ENCODE measurements at regions not wholly inside any gene's neighbourhood (a gene's known extent, or its start where the extent isn't known, plus 50 kb on each side); places are given as distances from the start of the nearest gene placed in this dataset.
"Not testable (repeated sequence)": the region's sequence is repeated elsewhere in the genome, so short reads cannot be mapped to it uniquely, and the experiment has no call there.

DNA sequence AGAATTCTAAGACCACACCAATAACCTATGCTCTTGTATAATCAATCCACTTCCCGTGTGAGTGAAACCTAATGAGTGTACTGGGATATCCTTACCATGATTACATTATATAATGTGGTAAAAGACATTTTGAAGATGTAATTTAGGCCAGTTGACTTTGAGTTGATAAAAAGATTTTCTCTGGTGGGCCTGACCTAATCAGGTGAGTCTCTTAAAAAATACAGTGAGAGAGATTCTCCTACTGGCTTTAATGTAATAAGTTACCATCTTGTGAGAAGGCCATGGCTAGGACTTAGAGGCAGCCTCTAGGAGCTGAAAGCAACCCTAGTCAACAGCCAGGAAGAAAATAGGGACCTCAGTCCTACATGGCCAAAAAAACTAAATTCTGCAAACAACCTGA, 847.7 kb upstream of the HS3ST5 start:
- WGBS: 94% methylated on average over 1 of the region's 1 CpG
- no peaks in the 10 kb centered on the region for H3K4me1 ChIP-seq (ENCODE audit: control insufficient read depth in 2 of 2, insufficient read depth in 2 of 2, low read length in 2 of 2)
- H3K27me3 ChIP-seq (ENCODE audit: control insufficient read depth in 2 of 2, insufficient read depth in 1 of 2, low read length in 1 of 2): no peaks in the 10 kb centered on the region
- no peak for DNase-seq (ENCODE audit: low read depth in 6 of 9, low spot score in 9 of 9)
- no peaks in the 10 kb centered on the region for H3K36me3 ChIP-seq (ENCODE audit: control insufficient read depth in 2 of 2, insufficient read depth in 2 of 2, low read length in 1 of 2)
- no peak overlapping the region for H3K4me3 ChIP-seq (ENCODE audit: low read length in 2 of 2)
- H3K27ac ChIP-seq (ENCODE audit: low read depth in 1 of 2, low read length in 1 of 2): no peak overlapping the region
- H3K9me3 ChIP-seq (ENCODE audit: control insufficient read depth in 2 of 2, insufficient read depth in 1 of 2, low read length in 1 of 2): no peaks in the 10 kb centered on the region

DNA sequence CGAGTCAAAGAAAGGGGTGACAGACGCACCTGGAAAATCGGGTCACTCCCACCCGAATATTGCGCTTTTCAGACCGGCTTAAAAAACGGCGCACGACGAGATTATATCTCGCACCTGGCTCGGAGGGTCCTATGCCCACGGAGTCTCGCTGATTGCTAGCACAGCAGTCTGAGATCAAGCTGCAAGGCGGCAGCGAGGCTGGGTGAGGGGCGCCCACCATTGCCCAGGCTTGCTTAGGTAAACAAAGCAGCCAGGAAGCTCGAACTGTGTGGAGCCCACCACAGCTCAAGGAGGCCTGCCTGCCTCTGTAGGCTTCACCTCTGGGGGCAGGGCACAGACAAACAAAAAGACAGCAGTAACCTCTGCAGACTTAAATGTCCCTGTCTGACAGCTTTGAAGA, 832.6 kb upstream of the HS3ST5 start:
- not testable (repeated sequence) for H3K27ac ChIP-seq (ENCODE audit: low read depth in 1 of 2, low read length in 1 of 2); H3K4me3 ChIP-seq (ENCODE audit: low read length in 2 of 2); H3K4me1 ChIP-seq (ENCODE audit: control insufficient read depth in 2 of 2, insufficient read depth in 2 of 2, low read length in 2 of 2); H3K9me3 ChIP-seq (ENCODE audit: control insufficient read depth in 2 of 2, insufficient read depth in 1 of 2, low read length in 1 of 2); H3K36me3 ChIP-seq (ENCODE audit: control insufficient read depth in 2 of 2, insufficient read depth in 2 of 2, low read length in 1 of 2); H3K27me3 ChIP-seq (ENCODE audit: control insufficient read depth in 2 of 2, insufficient read depth in 1 of 2, low read length in 1 of 2); DNase-seq (ENCODE audit: low read depth in 6 of 9, low spot score in 9 of 9)
- WGBS: 92% methylated on average over 18 of the region's 18 CpGs

- DNase-seq (ENCODE audit: low read depth in 6 of 9, low spot score in 9 of 9): not testable (repeated sequence)
Measured at GRCh38 chr6:115165912-115166311, 823.1 kb upstream of the HS3ST5 start.

GRCh38 chr6:115159733-115160132, 816.9 kb upstream of the HS3ST5 start:
- Histone ChIP-seq H3K27me3 (ENCODE audit: control insufficient read depth in 2 of 2, insufficient read depth in 1 of 2, low read length in 1 of 2) (no peaks in the 10 kb centered on the region), H3K36me3 (ENCODE audit: control insufficient read depth in 2 of 2, insufficient read depth in 2 of 2, low read length in 1 of 2) (no peaks in the 10 kb centered on the region), H3K27ac (ENCODE audit: low read depth in 1 of 2, low read length in 1 of 2) (no peak overlapping the region), H3K4me3 (ENCODE audit: low read length in 2 of 2) (no peak overlapping the region), H3K4me1 (ENCODE audit: control insufficient read depth in 2 of 2, insufficient read depth in 2 of 2, low read length in 2 of 2) (no peaks in the 10 kb centered on the region), H3K9me3 (ENCODE audit: control insufficient read depth in 2 of 2, insufficient read depth in 1 of 2, low read length in 1 of 2) (peaks cover 0 to 10% of the 10 kb centered on the region in 2 donors)
- no peak for DNase-seq (ENCODE audit: low read depth in 6 of 9, low spot score in 9 of 9)

More at GRCh38 chr6:115165912-115166311, 823.1 kb upstream of the HS3ST5 start:
- not testable (repeated sequence) for H3K4me1 ChIP-seq (ENCODE audit: control insufficient read depth in 2 of 2, insufficient read depth in 2 of 2, low read length in 2 of 2); H3K9me3 ChIP-seq (ENCODE audit: control insufficient read depth in 2 of 2, insufficient read depth in 1 of 2, low read length in 1 of 2); H3K4me3 ChIP-seq (ENCODE audit: low read length in 2 of 2); H3K27me3 ChIP-seq (ENCODE audit: control insufficient read depth in 2 of 2, insufficient read depth in 1 of 2, low read length in 1 of 2); H3K27ac ChIP-seq (ENCODE audit: low read depth in 1 of 2, low read length in 1 of 2); H3K36me3 ChIP-seq (ENCODE audit: control insufficient read depth in 2 of 2, insufficient read depth in 2 of 2, low read length in 1 of 2)
- WGBS: 81% methylated on average over 5 of the region's 5 CpGs

DNA sequence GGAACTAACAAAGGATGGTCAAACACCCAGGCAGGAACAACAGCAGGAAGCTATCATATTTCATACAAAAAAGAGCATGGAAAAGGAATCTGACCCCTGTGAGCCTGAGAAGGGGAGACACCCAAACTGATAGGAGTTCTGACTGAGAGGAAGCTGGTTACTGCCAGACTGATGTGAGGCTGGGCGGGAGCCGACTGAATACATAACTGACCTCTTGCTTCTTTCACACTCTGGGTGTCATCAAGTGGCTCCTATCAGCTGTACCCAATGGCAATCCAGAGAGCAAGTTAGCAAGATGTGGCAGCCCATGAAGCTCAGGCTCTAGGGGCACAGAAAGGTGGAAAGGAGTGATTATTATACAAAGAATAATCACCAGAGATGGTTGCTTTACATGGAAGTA, 795.1 kb upstream of the HS3ST5 start:
- Histone ChIP-seq H3K27me3 (ENCODE audit: control insufficient read depth in 2 of 2, insufficient read depth in 1 of 2, low read length in 1 of 2) (no peaks in the 10 kb centered on the region), H3K4me1 (ENCODE audit: control insufficient read depth in 2 of 2, insufficient read depth in 2 of 2, low read length in 2 of 2) (no peaks in the 10 kb centered on the region), H3K36me3 (ENCODE audit: control insufficient read depth in 2 of 2, insufficient read depth in 2 of 2, low read length in 1 of 2) (no peaks in the 10 kb centered on the region), H3K4me3 (ENCODE audit: low read length in 2 of 2) (no peak overlapping the region), H3K27ac (ENCODE audit: low read depth in 1 of 2, low read length in 1 of 2) (no peak overlapping the region), H3K9me3 (ENCODE audit: control insufficient read depth in 2 of 2, insufficient read depth in 1 of 2, low read length in 1 of 2) (peaks cover 0 to 2% of the 10 kb centered on the region in 2 donors)
- DNase-seq (ENCODE audit: low read depth in 6 of 9, low spot score in 9 of 9): no peak
- WGBS: 91% methylated on average over 2 of the region's 2 CpGs

DNA sequence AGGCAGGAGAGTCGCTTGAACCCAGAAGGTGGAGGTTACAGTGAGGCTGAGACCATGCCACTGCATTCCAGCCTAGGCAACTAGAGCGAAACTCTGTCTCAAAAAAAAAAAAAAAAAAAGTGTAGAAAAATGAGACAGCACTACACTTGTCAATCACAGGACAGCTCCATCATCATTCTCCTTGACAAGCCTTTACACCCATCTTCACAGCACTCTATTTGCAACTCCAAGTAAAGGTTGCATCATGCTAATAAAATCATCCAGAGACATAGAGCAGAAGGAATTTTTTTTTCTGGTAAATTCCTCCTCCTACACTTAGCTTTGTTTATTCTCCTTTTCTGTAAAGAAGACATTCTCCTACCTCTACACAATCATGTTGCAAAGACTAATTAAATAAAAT, 791.0 kb upstream of the HS3ST5 start:
- Histone ChIP-seq H3K27ac (ENCODE audit: low read depth in 1 of 2, low read length in 1 of 2) (no peak overlapping the region), H3K9me3 (ENCODE audit: control insufficient read depth in 2 of 2, insufficient read depth in 1 of 2, low read length in 1 of 2) (peaks cover 0 to 7% of the 10 kb centered on the region in 2 donors), H3K4me3 (ENCODE audit: low read length in 2 of 2) (no peak overlapping the region), H3K27me3 (ENCODE audit: control insufficient read depth in 2 of 2, insufficient read depth in 1 of 2, low read length in 1 of 2) (no peaks in the 10 kb centered on the region), H3K4me1 (ENCODE audit: control insufficient read depth in 2 of 2, insufficient read depth in 2 of 2, low read length in 2 of 2) (no peaks in the 10 kb centered on the region), H3K36me3 (ENCODE audit: control insufficient read depth in 2 of 2, insufficient read depth in 2 of 2, low read length in 1 of 2) (no peaks in the 10 kb centered on the region)
- WGBS: 93% methylated on average over 2 of the region's 2 CpGs
- DNase-seq (ENCODE audit: low read depth in 6 of 9, low spot score in 9 of 9): no peak

- no peaks in the 10 kb centered on the region for H3K27me3 ChIP-seq (ENCODE audit: control insufficient read depth in 2 of 2, insufficient read depth in 1 of 2, low read length in 1 of 2)
- H3K36me3 ChIP-seq (ENCODE audit: control insufficient read depth in 2 of 2, insufficient read depth in 2 of 2, low read length in 1 of 2): no peaks in the 10 kb centered on the region
- H3K4me1 ChIP-seq (ENCODE audit: control insufficient read depth in 2 of 2, insufficient read depth in 2 of 2, low read length in 2 of 2): no peaks in the 10 kb centered on the region
- WGBS: 91% methylated on average over 5 of the region's 5 CpGs
- H3K27ac ChIP-seq (ENCODE audit: low read depth in 1 of 2, low read length in 1 of 2): no peak overlapping the region
- no peak overlapping the region for H3K4me3 ChIP-seq (ENCODE audit: low read length in 2 of 2)
- no peak for DNase-seq (ENCODE audit: low read depth in 6 of 9, low spot score in 9 of 9)
- H3K9me3 ChIP-seq (ENCODE audit: control insufficient read depth in 2 of 2, insufficient read depth in 1 of 2, low read length in 1 of 2): peaks cover 0 to 7% of the 10 kb centered on the region in 2 donors
Measured at GRCh38 chr6:115131709-115132490, 789.1 kb upstream of the HS3ST5 start.

DNA sequence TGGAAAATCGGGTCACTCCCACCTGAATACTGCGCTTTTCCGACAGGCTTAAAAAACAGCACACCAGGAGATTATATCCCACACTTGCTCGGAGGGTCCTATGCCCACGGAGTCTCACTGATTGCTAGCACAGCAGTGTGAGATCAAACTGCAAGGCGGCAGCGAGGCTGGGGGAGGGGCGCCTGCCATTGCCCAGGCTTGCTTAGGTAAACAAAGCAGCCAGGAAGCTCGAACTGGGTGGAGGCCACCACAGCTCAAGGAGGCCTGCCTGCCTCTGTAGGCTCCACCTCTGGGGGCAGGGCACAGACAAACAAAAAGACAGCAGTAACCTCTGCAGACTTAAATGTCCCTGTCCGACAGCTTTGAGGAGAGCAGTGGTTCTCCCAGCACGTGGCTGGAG, 778.7 kb upstream of the HS3ST5 start:
- not testable (repeated sequence) for H3K27ac ChIP-seq (ENCODE audit: low read depth in 1 of 2, low read length in 1 of 2); DNase-seq (ENCODE audit: low read depth in 6 of 9, low spot score in 9 of 9); H3K9me3 ChIP-seq (ENCODE audit: control insufficient read depth in 2 of 2, insufficient read depth in 1 of 2, low read length in 1 of 2); H3K36me3 ChIP-seq (ENCODE audit: control insufficient read depth in 2 of 2, insufficient read depth in 2 of 2, low read length in 1 of 2); H3K4me1 ChIP-seq (ENCODE audit: control insufficient read depth in 2 of 2, insufficient read depth in 2 of 2, low read length in 2 of 2); H3K4me3 ChIP-seq (ENCODE audit: low read length in 2 of 2); H3K27me3 ChIP-seq (ENCODE audit: control insufficient read depth in 2 of 2, insufficient read depth in 1 of 2, low read length in 1 of 2)
- 92% methylated on average over 11 of the region's 11 CpGs for WGBS

DNA sequence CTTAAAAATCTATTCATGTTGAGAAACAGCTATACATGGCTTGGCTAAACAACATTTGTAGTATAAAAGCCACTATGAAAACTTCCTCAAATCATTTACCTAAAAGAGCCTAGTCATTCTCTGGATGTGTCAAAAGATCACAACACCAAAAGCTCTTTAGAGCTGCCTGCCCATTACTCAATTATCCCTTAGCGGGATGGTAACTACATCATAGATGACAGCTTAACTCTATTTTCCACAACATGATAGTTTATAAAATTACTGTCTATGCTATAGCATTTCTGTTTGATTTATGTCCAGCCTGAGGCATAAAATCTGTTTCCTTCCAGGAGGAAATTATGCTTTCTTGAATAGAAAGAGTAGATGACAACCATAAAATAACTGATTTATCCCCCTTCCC, 777.6 kb upstream of the HS3ST5 start:
- no peaks in the 10 kb centered on the region for H3K27me3 ChIP-seq (ENCODE audit: control insufficient read depth in 2 of 2, insufficient read depth in 1 of 2, low read length in 1 of 2)
- H3K36me3 ChIP-seq (ENCODE audit: control insufficient read depth in 2 of 2, insufficient read depth in 2 of 2, low read length in 1 of 2): no peaks in the 10 kb centered on the region
- H3K4me3 ChIP-seq (ENCODE audit: low read length in 2 of 2): no peak overlapping the region
- H3K4me1 ChIP-seq (ENCODE audit: control insufficient read depth in 2 of 2, insufficient read depth in 2 of 2, low read length in 2 of 2): no peaks in the 10 kb centered on the region
- H3K9me3 ChIP-seq (ENCODE audit: control insufficient read depth in 2 of 2, insufficient read depth in 1 of 2, low read length in 1 of 2): no peaks in the 10 kb centered on the region
- WGBS: 41% methylated on average over 1 of the region's 1 CpG
- no peak for DNase-seq (ENCODE audit: low read depth in 6 of 9, low spot score in 9 of 9)
- no peak overlapping the region for H3K27ac ChIP-seq (ENCODE audit: low read depth in 1 of 2, low read length in 1 of 2)

Data from thymus (tissue), 11 donors.